ENCODE measurements at regions not wholly inside any gene's neighbourhood (a gene's known extent, or its start where the extent isn't known, plus 50 kb on each side); places are given as distances from the start of the nearest gene placed in this dataset.
"Not testable (repeated sequence)": the region's sequence is repeated elsewhere in the genome, so short reads cannot be mapped to it uniquely, and the experiment has no call there.

GRCh38 chr14:19172745-19173144, 205.5 kb downstream of the POTEM start:
- DNase-seq (ENCODE audit: low spot score) = not testable (repeated sequence)

GRCh38 chr14:19173188-19173587, 206.0 kb downstream of the POTEM start:
- DNase-seq (ENCODE audit: low spot score) = not testable (repeated sequence)

GRCh38 chr14:19177435-19177834, 210.2 kb downstream of the POTEM start:
- not testable (repeated sequence) for DNase-seq (ENCODE audit: low spot score)

DNA sequence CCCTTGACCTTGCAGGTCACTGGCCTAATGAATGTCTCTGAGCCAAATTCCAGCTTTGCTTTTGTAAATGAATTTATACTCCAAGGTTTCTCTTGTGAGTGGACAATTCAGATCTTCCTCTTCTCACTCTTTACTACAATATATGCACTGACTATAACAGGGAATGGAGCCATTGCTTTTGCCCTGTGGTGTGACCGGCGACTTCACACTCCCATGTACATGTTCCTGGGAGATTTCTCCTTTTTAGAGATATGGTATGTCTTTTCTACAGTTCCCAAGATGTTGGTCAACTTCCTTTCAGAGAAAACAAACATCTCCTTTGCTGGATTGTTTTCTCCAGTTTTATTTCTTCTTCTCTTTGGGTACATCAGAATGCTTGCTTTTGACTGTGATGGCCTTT, 213.1 kb downstream of the POTEM start:
- not testable (repeated sequence) for DNase-seq (ENCODE audit: low spot score)

DNA sequence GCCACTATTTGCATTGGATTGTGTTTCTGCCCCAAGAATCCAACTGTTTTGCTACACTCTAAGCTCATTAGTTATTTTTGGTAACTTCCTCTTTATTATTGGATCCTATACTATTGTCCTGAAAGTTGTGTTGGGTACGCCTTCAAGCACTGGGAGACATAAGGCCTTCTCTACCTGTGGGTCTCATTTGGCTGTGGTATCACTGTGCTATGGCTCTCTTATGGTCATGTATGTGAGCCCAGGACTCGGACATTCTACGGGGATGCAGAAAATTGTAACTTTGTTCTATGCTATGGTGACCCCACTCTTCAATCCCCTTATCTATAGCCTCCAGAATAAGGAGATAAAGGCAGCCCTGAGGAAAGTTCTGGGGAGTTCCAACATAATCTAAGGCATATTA, 213.6 kb downstream of the POTEM start:
- not testable (repeated sequence) for DNase-seq (ENCODE audit: low spot score)

GRCh38 chr14:19195146-19195545, 227.9 kb downstream of the POTEM start:
- not testable (repeated sequence) for DNase-seq (ENCODE audit: low spot score)

- DNase-seq (ENCODE audit: low spot score) = not testable (repeated sequence)
These were observed 230.4 kb downstream of the POTEM start for GRCh38 chr14:19197488-19198234.

GRCh38 chr14:19198341-19198740, 231.1 kb downstream of the POTEM start:
- not testable (repeated sequence) for DNase-seq (ENCODE audit: low spot score)

GRCh38 chr14:19201394-19202052, 232.6 kb downstream of the POTEG start:
- DNase-seq (ENCODE audit: low spot score) = not testable (repeated sequence)

- not testable (repeated sequence) for DNase-seq (ENCODE audit: low spot score)
These were observed 232.1 kb downstream of the POTEG start for GRCh38 chr14:19202053-19202442.

DNA sequence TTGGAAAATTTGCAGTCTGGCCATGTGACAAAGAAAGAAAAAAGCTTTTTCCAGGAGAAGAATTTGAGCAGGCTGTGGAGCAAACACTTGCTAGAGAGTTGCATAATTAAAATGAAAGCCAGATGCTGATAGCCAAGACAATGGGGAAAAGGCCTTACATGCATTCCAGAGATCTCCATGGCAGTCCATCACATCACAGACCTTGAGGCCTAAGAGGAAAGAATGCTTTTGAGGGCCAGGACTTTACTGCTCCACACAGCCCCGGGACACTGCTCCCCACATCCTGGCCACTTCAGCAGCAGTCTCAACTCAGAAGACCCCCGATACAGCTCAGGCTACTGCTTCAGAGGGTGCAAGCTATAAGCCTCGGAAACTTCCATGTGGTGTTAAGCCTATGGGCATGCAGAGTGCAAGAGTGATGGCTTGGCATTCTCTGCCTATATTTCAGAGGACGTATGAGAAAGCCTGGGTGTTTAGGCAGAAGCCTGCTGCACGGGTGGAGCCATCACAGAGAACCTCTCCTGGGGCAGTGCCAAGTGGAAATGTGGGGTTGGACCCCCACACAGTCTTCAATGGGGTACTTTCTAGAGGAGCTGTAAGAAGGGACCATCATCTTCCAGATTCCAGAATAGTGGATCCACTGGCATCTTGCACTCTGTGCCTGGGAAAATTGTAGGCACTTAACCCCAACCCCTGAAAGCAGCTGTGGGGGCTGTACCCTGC, 230.7 kb downstream of the POTEG start:
- DNase-seq (ENCODE audit: low spot score) = not testable (repeated sequence)

GRCh38 chr14:19204827-19205226, 229.3 kb downstream of the POTEG start:
- not testable (repeated sequence) for DNase-seq (ENCODE audit: low spot score)

GRCh38 chr14:19216480-19216879, 217.7 kb downstream of the POTEG start:
- DNase-seq (ENCODE audit: low spot score) = not testable (repeated sequence)

GRCh38 chr14:19219423-19219822, 214.7 kb downstream of the POTEG start:
- not testable (repeated sequence) for DNase-seq (ENCODE audit: low spot score)

- DNase-seq (ENCODE audit: low spot score) = not testable (repeated sequence)
These were observed 202.7 kb downstream of the POTEG start for GRCh38 chr14:19231421-19231820.

GRCh38 chr14:19234059-19234458, 200.1 kb downstream of the POTEG start:
- DNase-seq (ENCODE audit: low spot score) = not testable (repeated sequence)

DNA sequence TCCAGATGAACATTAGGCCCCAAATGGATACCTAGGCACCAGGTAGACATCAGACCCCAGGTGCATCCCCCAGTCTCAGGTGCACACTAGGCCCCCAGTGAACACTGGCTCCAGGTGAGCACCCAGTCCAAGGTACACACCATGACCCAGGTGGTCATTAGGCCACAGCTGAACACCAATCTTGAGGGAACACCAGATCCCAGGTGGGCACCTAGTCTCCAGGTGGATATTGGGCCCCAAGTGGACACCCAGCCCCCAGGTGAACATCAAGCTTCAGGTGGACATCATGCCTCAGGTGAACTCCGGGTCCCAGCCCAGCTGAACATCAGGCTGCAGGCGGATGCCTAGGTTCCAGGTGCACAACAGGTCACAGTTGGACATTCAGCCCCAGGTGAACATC, 196.5 kb downstream of the POTEG start:
- DNase-seq (ENCODE audit: low spot score) = not testable (repeated sequence)

DNA sequence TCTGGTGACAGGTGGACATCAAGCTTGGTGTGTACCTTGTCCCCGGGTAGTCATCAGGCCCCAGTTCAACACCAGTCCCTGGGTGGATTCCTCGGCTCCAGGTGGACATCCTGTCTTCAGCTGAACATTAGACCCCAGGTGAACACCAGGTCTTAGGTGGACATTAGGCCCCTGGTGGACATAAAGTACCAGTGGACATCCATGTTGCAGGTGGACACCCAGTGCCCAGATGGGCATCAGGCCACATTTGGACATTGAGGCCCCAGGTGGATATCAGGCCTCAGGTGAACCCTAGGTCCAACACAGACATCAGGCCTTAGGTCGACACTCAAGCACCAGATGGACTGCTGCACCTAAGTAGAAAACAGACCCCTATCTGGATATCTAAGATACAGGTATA, 195.6 kb downstream of the POTEG start:
- DNase-seq (ENCODE audit: low spot score) = not testable (repeated sequence)

DNA sequence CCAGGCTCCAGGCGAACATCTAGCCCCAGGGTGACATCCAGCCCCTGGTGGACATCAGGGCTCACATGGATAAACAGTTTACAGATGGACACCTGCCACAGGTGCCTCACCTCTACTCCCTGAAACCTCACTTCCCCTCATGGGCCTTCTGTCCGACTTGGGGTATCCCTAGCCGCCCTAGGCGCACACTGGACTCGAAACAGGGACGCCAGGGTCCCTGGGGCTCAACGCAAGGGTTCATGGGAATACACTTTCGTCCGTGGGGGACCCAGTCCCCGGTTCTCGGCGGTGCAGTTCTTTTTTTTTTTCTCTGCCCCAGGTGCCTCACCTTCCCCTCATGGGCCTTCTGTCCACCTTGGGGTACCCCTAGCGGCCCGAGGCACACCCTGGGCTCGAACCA, 194.2 kb downstream of the POTEG start:
- not testable (repeated sequence) for DNase-seq (ENCODE audit: low spot score)

DNA sequence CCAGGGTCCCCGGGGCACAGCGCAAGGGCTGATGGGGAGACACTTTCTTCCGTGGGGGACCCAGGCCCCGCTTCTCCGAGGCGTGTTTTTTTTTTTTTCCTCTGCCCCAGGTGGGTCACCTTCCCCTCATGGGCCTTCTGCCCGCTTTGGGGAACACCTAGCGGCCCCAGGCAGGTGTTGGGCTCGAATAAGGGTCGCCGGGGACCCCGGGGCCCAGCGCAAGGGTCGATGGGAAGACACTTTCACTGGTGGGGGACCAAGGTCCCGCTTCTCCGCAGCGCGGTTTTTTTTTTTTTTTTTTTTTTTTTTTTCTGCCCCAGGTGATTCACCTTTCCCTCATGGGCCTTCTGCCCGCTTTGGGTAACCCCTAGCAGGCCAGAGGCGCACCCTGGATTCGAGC, 193.8 kb downstream of the POTEG start:
- not testable (repeated sequence) for DNase-seq (ENCODE audit: low spot score)

DNA sequence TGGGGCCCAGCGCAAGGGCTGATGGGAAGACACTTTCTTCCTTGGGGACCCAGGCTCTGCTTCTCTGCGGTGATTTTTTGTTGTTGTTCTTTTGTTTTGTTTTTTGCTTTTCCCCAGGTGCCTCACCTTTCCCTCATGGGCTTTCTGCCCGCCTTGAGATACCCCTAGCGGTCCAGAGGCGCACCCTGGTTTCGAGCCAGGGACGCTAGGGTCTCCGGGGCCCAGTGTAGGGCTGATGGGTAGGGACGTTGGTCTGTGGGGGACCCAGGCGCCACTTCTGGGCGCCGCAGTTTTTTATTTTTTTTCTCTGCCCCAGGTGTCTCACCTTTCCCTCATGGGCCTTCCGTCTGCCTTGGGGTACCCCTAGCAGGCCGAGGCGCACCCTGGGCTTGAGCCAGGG, 192.7 kb downstream of the POTEG start:
- DNase-seq (ENCODE audit: low spot score) = not testable (repeated sequence)

GRCh38 chr14:19242529-19242928, 191.6 kb downstream of the POTEG start:
- DNase-seq (ENCODE audit: low spot score) = not testable (repeated sequence)

DNA sequence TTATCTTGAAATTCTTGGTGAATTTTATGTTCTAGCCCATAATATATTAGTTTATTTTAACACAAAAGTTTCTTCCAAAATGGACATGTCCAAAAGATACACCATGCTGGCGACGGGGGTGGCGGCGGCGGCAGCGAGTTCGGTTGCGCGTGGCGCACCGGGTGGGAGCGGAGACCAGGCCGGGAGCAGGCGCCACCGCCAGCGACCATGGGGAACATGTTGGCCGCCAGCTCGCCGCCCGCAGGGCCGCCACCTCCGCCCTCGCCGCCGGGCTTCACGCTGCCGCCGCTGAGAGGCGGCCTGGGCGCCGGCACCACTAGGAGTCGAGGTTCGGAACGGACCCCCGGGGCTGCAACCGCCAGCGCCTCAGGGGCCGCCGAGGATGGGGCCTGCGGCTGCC, 167.2 kb downstream of the POTEG start:
- DNase-seq (ENCODE audit: low spot score) = not testable (repeated sequence)

Measured in RKO (cell line).